Muscle of leg (tissue), 3 donors: ENCODE measurements at regions not wholly inside any gene's neighbourhood (a gene's known extent, or its start where the extent isn't known, plus 50 kb on each side); places are given as distances from the start of the nearest gene placed in this dataset.

Experiments
- DNase-seq: peaks from one replicate; pipeline ENCODE4 v3.0.0; 2013
- H3K27ac ChIP-seq: one replicate; pipeline ENCODE4 v1.5.1; 2013; ENCODE audit warnings: mild to moderate bottlenecking, low read length, control low read depth
- H3K27me3 ChIP-seq: one replicate; pipeline ENCODE4 v1.6.1; 2013; ENCODE audit warnings: low read length; ENCODE audit not compliant: control insufficient read depth, insufficient read depth
- H3K36me3 ChIP-seq: one replicate; pipeline ENCODE4 v1.6.1; 2013; ENCODE audit warnings: low read length; ENCODE audit not compliant: control insufficient read depth, insufficient read depth
- H3K4me1 ChIP-seq: one replicate; pipeline ENCODE4 v1.6.1; 2013; ENCODE audit warnings: low read length; ENCODE audit not compliant: control insufficient read depth, insufficient read depth
- H3K4me3 ChIP-seq: one replicate; pipeline ENCODE4 v1.5.1; 2013; ENCODE audit warnings: low read length, control low read depth
- H3K9me3 ChIP-seq: replicated peaks from 2 replicates; pipeline ENCODE4 v1.6.1; 2013; ENCODE audit warnings: low read depth, low read length; ENCODE audit not compliant: control insufficient read depth
- WGBS: methylation state at CpG from one replicate; pipeline ENCODE4 v1.1.5; 2013; ENCODE audit warnings: missing lambda C conversion rate; ENCODE audit not compliant: insufficient coverage; 5-methylcytosine and 5-hydroxymethylcytosine counted together

DNA sequence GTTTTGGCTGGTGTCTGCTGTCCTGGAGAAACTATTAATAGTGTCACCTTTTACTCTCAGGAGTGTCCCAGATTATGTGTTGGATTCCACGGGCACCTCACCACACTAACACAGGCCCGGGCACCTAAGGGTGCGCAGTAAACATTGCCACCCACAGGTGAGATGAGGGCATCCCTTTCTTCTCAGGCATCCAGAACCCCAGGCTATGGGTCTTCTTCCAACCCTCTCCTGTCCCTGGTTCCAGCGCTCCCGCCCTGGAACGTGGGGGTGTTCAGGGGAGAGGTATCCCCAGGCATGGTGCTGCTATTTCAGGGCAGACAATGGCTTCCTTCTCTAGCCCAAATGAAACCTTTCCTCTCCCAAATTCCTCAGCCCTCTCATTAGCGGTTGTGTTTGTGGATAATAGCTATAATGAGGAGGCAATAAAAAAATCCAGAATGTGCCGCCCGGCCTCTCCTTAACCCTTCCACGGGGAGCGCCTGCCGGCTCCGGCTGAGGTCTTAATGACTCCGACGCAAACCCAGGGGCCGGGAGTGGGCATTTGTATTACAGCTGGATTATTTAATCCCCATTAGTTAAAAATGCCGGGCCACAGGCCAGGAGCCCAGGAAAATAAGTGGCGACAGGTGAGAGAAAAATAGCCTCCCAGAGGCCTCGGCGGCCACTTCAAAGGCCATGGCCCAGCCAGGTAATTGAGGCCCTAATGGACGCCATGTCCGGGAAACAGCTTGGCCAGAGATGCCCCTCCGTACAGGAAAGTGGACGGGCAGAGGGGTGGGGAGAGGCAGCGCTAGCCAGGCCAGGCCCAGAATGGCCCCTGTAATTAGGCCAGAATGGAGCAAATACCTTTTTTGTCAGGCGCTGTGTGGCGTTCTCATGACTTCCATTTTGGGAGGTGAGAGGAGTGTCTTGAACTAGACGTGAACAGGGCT lies 102.8 kb downstream of the IRX5 start:
- no peak for DNase-seq
- no peaks in the 10 kb centered on the region for H3K36me3 ChIP-seq
- peaks cover 3% of the 10 kb centered on the region for H3K9me3 ChIP-seq
- peaks cover 8% of the 10 kb centered on the region for H3K27me3 ChIP-seq
- peaks cover 18% of the 10 kb centered on the region for H3K4me1 ChIP-seq
- 62% methylated on average over 15 of the region's 28 CpGs for WGBS
- no peak overlapping the region for H3K4me3 ChIP-seq
- no peak overlapping the region for H3K27ac ChIP-seq

- Histone ChIP-seq H3K4me1 (peaks cover 18% of the 10 kb centered on the region), H3K36me3 (no peaks in the 10 kb centered on the region), H3K9me3 (no peaks in the 10 kb centered on the region), H3K27me3 (peaks cover 10% of the 10 kb centered on the region), H3K4me3 (no peak overlapping the region), H3K27ac (no peak overlapping the region)
- no peak for DNase-seq
- WGBS: 49% methylated on average over 5 of the region's 9 CpGs
Observed at GRCh38 chr16:55035029-55035428, 104.4 kb downstream of the IRX5 start.

GRCh38 chr16:55035956-55036355 lies 105.3 kb downstream of the IRX5 start:
- Histone ChIP-seq H3K36me3 (no peaks in the 10 kb centered on the region), H3K27me3 (peaks cover 10% of the 10 kb centered on the region), H3K9me3 (no peaks in the 10 kb centered on the region), H3K27ac (no peak overlapping the region), H3K4me1 (peaks cover 18% of the 10 kb centered on the region), H3K4me3 (no peak overlapping the region)
- no CpG with 5 or more reads among the region's 4 CpGs for WGBS
- DNase-seq: peak; percentile 19

- Histone ChIP-seq H3K27ac (peak overlapping the region; percentile 13), H3K9me3 (no peaks in the 10 kb centered on the region), H3K4me3 (no peak overlapping the region), H3K27me3 (peaks cover 10% of the 10 kb centered on the region), H3K36me3 (no peaks in the 10 kb centered on the region), H3K4me1 (peaks cover 18% of the 10 kb centered on the region)
- 68% methylated on average over 13 of the region's 14 CpGs for WGBS
- peak; percentile 28 for DNase-seq
Observed at GRCh38 chr16:55036371-55036821, 105.7 kb downstream of the IRX5 start.

- peak; percentile 66 for DNase-seq
- peaks cover 10% of the 10 kb centered on the region for H3K27me3 ChIP-seq
- WGBS: 83% methylated on average over 1 of the region's 4 CpGs
- H3K4me3 ChIP-seq: no peak overlapping the region
- H3K9me3 ChIP-seq: no peaks in the 10 kb centered on the region
- no peaks in the 10 kb centered on the region for H3K36me3 ChIP-seq
- peaks cover 18% of the 10 kb centered on the region for H3K4me1 ChIP-seq
- no peak overlapping the region for H3K27ac ChIP-seq
Observed at GRCh38 chr16:55037046-55037445, 106.4 kb downstream of the IRX5 start.

- Histone ChIP-seq H3K27ac (no peak overlapping the region), H3K4me3 (no peak overlapping the region), H3K9me3 (no peaks in the 10 kb centered on the region), H3K36me3 (no peaks in the 10 kb centered on the region), H3K27me3 (peaks cover 10% of the 10 kb centered on the region), H3K4me1 (peaks cover 18% of the 10 kb centered on the region)
- DNase-seq: no peak
- 83% methylated on average over 1 of the region's 5 CpGs for WGBS
Observed at GRCh38 chr16:55037966-55038365, 107.3 kb downstream of the IRX5 start.

GRCh38 chr16:55039042-55039441 lies 108.4 kb downstream of the IRX5 start:
- Histone ChIP-seq H3K27ac (no peak overlapping the region), H3K4me1 (peaks cover 18% of the 10 kb centered on the region), H3K27me3 (peaks cover 2% of the 10 kb centered on the region), H3K9me3 (no peaks in the 10 kb centered on the region), H3K4me3 (no peak overlapping the region), H3K36me3 (no peaks in the 10 kb centered on the region)
- WGBS: 74% methylated on average over 5 of the region's 6 CpGs
- DNase-seq: no peak

DNA sequence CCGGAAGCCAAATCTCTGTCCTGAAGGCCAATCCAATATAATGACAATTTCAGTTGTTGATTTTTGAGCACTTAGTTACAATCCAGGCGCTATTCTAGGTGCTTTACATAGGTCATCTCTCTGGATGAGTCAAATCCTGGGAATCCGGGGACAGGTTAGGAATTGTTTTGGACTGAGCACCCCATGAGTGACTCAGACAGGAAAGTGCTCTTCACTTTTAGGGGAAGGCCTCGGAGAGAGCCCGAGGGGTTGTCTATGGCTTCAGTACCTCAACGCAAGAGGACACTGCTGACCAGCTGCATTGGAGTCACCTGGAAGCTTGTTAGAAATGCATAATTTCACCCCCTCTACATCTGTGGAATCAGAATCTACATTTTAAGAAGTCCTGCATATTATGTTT lies 108.8 kb downstream of the IRX5 start:
- H3K4me3 ChIP-seq: no peak overlapping the region
- WGBS: 66% methylated on average over 2 of the region's 6 CpGs
- peaks cover 18% of the 10 kb centered on the region for H3K4me1 ChIP-seq

DNA sequence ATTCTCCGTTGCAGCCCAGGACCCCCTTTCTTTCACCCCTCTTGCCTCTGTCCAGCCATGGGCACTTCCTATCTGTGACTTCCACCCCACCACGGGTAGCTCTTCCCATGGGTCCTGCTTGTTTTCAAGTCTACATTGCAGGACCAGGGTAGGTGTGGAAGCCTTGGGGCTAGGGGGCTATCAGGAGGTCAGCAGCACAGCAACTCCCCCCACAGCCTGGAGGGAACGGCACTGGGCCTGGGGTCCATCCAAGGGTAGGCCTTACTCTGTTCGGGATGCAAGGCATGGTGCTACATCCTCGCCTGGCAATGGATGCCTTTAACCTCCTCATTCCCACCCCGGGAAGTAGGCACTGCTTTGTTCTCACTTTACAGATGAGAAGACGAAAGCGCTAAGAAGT lies 109.3 kb downstream of the IRX5 start:
- no peak for DNase-seq
- WGBS: 75% methylated on average over 6 of the region's 8 CpGs
- Histone ChIP-seq H3K27ac (no peak overlapping the region), H3K27me3 (peaks cover 2% of the 10 kb centered on the region), H3K4me3 (no peak overlapping the region), H3K9me3 (no peaks in the 10 kb centered on the region), H3K4me1 (peaks cover 18% of the 10 kb centered on the region), H3K36me3 (no peaks in the 10 kb centered on the region)

More for the DNA sequence above, 108.8 kb downstream of the IRX5 start:
- Histone ChIP-seq H3K36me3 (no peaks in the 10 kb centered on the region), H3K27me3 (peaks cover 2% of the 10 kb centered on the region), H3K9me3 (no peaks in the 10 kb centered on the region), H3K27ac (no peak overlapping the region)
- no peak for DNase-seq

- Histone ChIP-seq H3K9me3 (no peaks in the 10 kb centered on the region), H3K27me3 (peaks cover 2% of the 10 kb centered on the region), H3K36me3 (no peaks in the 10 kb centered on the region), H3K27ac (no peak overlapping the region), H3K4me1 (peaks cover 13% of the 10 kb centered on the region), H3K4me3 (no peak overlapping the region)
- DNase-seq: no peak
- WGBS: 60% methylated on average over 9 of the region's 19 CpGs
Observed at GRCh38 chr16:55040366-55041086, 109.9 kb downstream of the IRX5 start.
